22Rv1 (cell line): ENCODE measurements at regions not wholly inside any gene's neighbourhood (a gene's known extent, or its start where the extent isn't known, plus 50 kb on each side); places are given as distances from the start of the nearest gene placed in this dataset.

Experiments used
- CTCF ChIP-seq: fragments of 450-650 bp; IDR thresholded peaks from 2 replicates; pipeline ENCODE4 v1.5.1; 2017; ENCODE audit warnings: mild to moderate bottlenecking
- ZFX ChIP-seq: fragments of 450-650 bp; IDR thresholded peaks from 2 replicates; pipeline ENCODE4 v1.6.1; 2017; ENCODE audit warnings: antibody characterized with exemption, borderline replicate concordance

GRCh38 chr10:36780158-36780557 is 345.2 kb upstream of the ANKRD30A start:
- TF ChIP-seq CTCF (no peak), ZFX (no peak)
